GM21619 (cell line): ENCODE measurements at regions not wholly inside any gene's neighbourhood (a gene's known extent, or its start where the extent isn't known, plus 50 kb on each side); places are given as distances from the start of the nearest gene placed in this dataset.
A peak's percentile ranks its signal among the peaks of the same experiment; 100 is the strongest.

Experiments used
- ATAC-seq: cut with Tn5 transposase; IDR thresholded peaks from one replicate; pipeline ENCODE4 v1.9.1; 2021; ENCODE audit not compliant: unreplicated experiment

- ATAC-seq = no peak
Observed at GRCh38 chr6:14451594-14452374, 334.2 kb downstream of the CD83 start.

GRCh38 chr6:14452567-14453527 lies 335.3 kb downstream of the CD83 start:
- ATAC-seq = peak; percentile 54

GRCh38 chr6:14453712-14454472 lies 336.3 kb downstream of the CD83 start:
- ATAC-seq = no peak

- ATAC-seq = no peak
Observed at GRCh38 chr6:14454473-14454775, 336.9 kb downstream of the CD83 start.

- no peak for ATAC-seq
Observed at GRCh38 chr6:14455427-14455826, 337.9 kb downstream of the CD83 start.

GRCh38 chr6:14455876-14456648 lies 338.5 kb downstream of the CD83 start:
- ATAC-seq = no peak

GRCh38 chr6:14456941-14457340 lies 339.4 kb downstream of the CD83 start:
- ATAC-seq = no peak

GRCh38 chr6:14458669-14459266 lies 341.2 kb downstream of the CD83 start:
- ATAC-seq = no peak

GRCh38 chr6:14459315-14459714 lies 341.7 kb downstream of the CD83 start:
- no peak for ATAC-seq

- ATAC-seq = no peak
Observed at GRCh38 chr6:14460556-14460955, 343.0 kb downstream of the CD83 start.

GRCh38 chr6:14462135-14462534 lies 344.6 kb downstream of the CD83 start:
- ATAC-seq = no peak

- ATAC-seq = no peak
Observed at GRCh38 chr6:14462566-14462965, 345.0 kb downstream of the CD83 start.

GRCh38 chr6:14463110-14463509 lies 345.5 kb downstream of the CD83 start:
- ATAC-seq = no peak

- ATAC-seq = no peak
Observed at GRCh38 chr6:14464055-14464454, 346.5 kb downstream of the CD83 start.

GRCh38 chr6:14464716-14465115 lies 347.1 kb downstream of the CD83 start:
- ATAC-seq = no peak

GRCh38 chr6:14466278-14466677 lies 348.7 kb downstream of the CD83 start:
- ATAC-seq = no peak

GRCh38 chr6:14467591-14467990 lies 350.0 kb downstream of the CD83 start:
- no peak for ATAC-seq

GRCh38 chr6:14468647-14469321 lies 351.2 kb downstream of the CD83 start:
- ATAC-seq = no peak

GRCh38 chr6:14470101-14470500 lies 352.5 kb downstream of the CD83 start:
- no peak for ATAC-seq

- ATAC-seq = no peak
Observed at GRCh38 chr6:14470671-14471070, 353.1 kb downstream of the CD83 start.
